Hematopoietic multipotent progenitor cell treated with erythropoietin and hydrocortisone succinate and interleukin-3 and kit ligand, for 6 days (in vitro differentiated cells): ENCODE measurements at regions not wholly inside any gene's neighbourhood (a gene's known extent, or its start where the extent isn't known, plus 50 kb on each side); places are given as distances from the start of the nearest gene placed in this dataset.
A peak's percentile ranks its signal among the peaks of the same experiment; 100 is the strongest.
"Not testable (repeated sequence)": the region's sequence is repeated elsewhere in the genome, so short reads cannot be mapped to it uniquely, and the experiment has no call there.

ENCODE experiments used
- DNase-seq: peaks from one replicate; pipeline ENCODE4 v3.0.0-alpha.2; 2015

DNA sequence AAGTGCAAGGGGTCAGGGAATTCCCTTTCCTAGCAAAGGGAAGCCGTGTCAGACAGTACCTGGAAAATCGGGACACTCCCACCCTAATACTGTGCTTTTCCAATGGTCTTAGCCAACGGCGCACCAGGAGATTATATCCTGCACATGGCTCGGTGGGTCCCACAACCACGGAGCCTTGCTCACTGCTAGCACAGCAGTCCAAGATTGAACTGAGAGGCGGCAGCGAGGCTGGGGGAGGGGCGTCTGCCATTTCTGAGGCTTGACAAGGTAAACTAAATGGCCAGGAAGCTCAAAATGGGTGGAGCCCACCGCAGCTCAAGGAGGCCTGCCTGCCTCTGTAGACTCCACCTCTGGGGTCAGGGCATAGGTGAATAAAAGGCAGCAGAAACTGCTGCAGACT lies 76.5 kb upstream of the LINC00632 start:
- not testable (repeated sequence) for DNase-seq

DNA sequence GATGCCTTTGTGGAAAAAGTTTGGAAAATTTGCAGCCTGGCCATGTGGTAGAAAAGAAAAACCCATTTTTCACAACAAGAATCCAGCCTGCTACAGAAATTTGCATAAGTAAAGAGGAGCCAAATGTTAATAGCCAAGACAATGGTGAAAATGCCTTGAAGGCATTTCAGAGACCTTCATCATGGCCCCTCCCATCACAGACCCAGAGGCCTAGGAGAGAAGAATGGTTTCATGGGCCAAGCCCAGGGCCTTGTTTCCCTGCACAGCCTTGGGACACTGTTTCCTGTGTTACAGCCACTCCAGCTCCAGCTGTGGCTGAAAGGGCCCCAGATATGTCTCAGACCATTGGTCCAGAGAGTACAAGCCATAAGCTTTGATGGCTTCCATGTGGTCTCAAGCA lies 101.4 kb upstream of the LINC00632 start:
- DNase-seq = no peak

DNA sequence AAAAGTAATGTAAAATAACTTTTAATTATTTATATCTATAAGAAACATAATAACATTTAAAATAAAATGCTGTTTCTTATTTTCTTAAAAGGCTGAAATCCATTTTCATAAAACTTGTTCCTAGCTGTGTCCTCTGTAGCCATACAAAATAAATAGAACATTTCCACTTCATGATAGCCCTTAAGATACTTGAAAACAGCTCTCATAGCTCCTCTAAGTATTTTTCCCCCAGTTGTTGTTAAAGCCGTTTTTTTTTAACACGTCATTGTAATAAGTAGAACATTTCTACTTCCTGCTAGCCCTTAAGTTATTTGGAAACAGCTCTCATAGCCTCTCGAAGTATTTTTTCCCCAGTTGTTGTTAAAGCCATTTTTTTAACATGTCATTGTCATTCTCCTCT lies 97.3 kb upstream of the SOX3 start:
- no peak for DNase-seq

DNA sequence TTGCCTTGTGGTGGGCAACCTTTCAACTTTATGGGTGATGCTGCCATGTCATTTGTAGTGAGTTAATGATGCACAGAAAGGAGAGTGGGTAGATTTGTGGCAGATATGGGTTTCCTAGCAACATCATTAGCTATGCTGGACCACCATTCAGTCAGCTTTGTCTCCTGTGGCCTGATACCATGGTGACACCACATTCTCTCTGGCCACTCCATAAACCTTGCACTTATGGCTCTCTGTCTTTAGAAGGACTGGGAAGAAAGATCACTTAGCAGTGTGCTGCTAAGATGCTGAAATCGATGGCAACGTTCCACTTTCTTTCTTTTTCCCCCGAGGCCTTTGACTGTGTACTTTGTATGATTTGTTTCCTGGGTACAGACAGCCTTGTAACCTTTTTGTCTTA lies 95.0 kb upstream of the SOX3 start:
- DNase-seq = no peak

DNA sequence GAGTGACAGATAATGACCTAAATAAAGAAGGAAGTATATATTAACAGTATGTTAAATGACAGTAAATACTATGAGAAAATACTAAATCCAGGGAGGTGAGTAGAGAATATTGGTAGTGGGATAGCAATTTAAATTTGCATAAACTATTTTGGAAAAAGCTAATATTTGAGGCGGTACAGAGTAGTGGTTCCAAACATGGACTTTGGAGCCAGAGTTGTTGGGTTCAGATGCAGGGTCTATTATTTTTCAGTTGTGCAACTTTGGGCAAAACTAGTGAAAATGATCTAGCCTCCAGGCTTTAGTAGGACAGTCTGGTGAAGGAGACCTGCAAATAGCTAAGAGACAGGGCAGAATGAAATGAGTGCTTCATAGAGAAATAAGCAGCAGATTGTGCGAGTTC lies 84.8 kb upstream of the SOX3 start:
- no peak for DNase-seq

DNA sequence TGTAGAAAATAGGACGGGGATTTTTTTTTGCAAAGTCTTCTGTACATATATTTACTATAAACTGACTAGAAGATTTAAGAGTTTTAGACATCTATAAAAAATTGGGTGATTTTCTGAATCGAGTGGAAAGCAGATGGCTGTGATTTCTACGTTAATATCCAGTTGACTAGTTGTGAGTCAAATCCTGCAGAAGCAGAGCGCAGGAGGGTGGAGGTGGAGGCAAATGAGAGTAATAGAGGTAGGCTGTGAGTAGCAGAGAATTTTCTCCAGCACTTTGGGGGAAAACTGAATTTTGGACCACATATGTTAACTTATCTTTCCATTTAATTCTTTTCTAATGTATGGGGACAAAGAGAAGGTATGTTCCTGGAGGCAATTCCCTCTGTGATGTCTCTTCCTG lies 82.1 kb upstream of the SOX3 start:
- DNase-seq = no peak

DNA sequence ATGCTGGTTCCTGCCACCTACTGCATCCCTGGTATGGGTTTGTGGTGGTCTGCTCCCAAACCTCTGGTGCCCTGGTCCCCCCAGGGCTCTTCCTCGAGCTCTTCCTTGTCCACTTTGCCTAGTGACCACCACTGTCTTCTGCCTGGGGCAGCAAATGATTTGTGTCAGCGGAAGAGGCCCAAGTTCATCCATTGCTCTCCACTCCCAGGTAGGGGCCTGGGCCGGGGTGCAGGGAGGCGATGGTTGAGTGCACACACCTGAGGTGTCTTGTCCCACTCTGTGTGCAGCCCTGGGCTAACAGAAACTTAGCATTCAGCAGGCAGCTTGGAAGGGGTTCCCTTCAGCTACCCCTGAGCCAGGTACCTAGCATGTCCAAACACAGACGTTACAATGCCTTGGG lies 75.6 kb upstream of the SOX3 start:
- DNase-seq = no peak

DNA sequence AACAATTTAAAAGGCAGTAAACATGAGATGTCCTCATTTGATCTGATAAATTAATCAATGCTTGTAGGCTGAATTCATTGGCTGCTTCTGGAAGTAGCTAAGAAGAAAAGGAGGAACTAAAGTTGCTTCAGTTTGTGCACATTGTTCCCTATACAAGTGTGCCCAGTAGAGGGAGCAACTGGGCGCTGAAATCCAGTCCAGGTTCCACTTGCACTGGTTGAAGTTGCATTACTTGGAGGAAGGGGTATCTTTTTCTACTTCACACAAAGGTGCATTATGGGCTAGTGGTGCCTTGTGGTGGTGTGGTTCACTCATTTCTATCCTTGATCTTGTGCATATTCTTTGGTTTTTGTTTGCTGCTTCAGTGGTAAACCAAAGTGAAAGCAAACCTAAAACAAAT lies 67.9 kb upstream of the SOX3 start:
- DNase-seq = peak; percentile 51

DNA sequence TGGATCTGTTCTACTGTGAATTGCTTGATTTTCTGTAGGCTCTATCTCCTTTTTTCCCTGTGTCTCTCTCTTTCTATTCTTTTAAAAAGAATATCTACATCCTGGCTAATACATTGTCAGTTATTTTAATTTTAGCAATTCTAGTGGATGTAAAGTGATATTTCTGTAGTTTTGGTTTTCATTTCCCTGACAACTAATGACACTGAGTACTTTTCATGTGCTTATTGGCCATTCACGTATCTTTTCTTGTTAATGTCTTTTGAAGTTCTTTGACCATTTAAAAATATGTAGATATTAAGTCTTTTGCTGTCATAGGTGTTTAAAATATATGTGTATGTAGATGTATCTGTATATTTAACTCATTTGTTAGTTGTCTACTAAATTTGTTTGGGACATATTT lies 59.0 kb upstream of the SOX3 start:
- no peak for DNase-seq
